ENCODE measurements at regions not wholly inside any gene's neighbourhood (a gene's known extent, or its start where the extent isn't known, plus 50 kb on each side); places are given as distances from the start of the nearest gene placed in this dataset.

- DNase-seq: no peak
These were observed 95.1 kb upstream of the LINGO1 start for GRCh38 chr15:77727635-77728304.

GRCh38 chr15:77724715-77725114, 92.0 kb upstream of the LINGO1 start:
- no peak for DNase-seq

GRCh38 chr15:77723756-77724155, 91.0 kb upstream of the LINGO1 start:
- no peak for DNase-seq

GRCh38 chr15:77722759-77723460, 90.2 kb upstream of the LINGO1 start:
- no peak for DNase-seq

- peak in 2 of 3 experiments; percentile 30 to 40 for DNase-seq
These were observed 89.3 kb upstream of the LINGO1 start for GRCh38 chr15:77721963-77722362.

- DNase-seq: peak in 2 of 3 experiments; percentile 36 to 67
These were observed 87.9 kb upstream of the LINGO1 start for GRCh38 chr15:77720655-77721054.

- peak in 2 of 3 experiments; percentile 35 to 67 for DNase-seq
These were observed 87.5 kb upstream of the LINGO1 start for GRCh38 chr15:77720173-77720572.

GRCh38 chr15:77719450-77719849, 86.7 kb upstream of the LINGO1 start:
- DNase-seq: no peak

GRCh38 chr15:77717333-77717990, 84.8 kb upstream of the LINGO1 start:
- no peak for DNase-seq

- DNase-seq: peak in 2 of 3 experiments; percentile 53 to 83
These were observed 84.1 kb upstream of the LINGO1 start for GRCh38 chr15:77716632-77717332.

GRCh38 chr15:77715860-77716259, 83.1 kb upstream of the LINGO1 start:
- peak in 1 of 3 experiments; percentile 34 for DNase-seq

GRCh38 chr15:77715051-77715450, 82.3 kb upstream of the LINGO1 start:
- no peak for DNase-seq

GRCh38 chr15:77714555-77714954, 81.8 kb upstream of the LINGO1 start:
- no peak for DNase-seq

GRCh38 chr15:77714023-77714422, 81.3 kb upstream of the LINGO1 start:
- DNase-seq: no peak

GRCh38 chr15:77713281-77713680, 80.6 kb upstream of the LINGO1 start:
- no peak for DNase-seq

- no peak for DNase-seq
These were observed 79.7 kb upstream of the LINGO1 start for GRCh38 chr15:77712438-77712837.

GRCh38 chr15:77710637-77711036, 77.9 kb upstream of the LINGO1 start:
- DNase-seq: no peak

- peak in 2 of 3 experiments; percentile 56 to 81 for DNase-seq
These were observed 77.5 kb upstream of the LINGO1 start for GRCh38 chr15:77710206-77710605.

- DNase-seq: no peak
These were observed 76.6 kb upstream of the LINGO1 start for GRCh38 chr15:77709135-77709886.

GRCh38 chr15:77706482-77707244, 74.0 kb upstream of the LINGO1 start:
- peak in 2 of 3 experiments; percentile 53 to 67 for DNase-seq

GRCh38 chr15:77702211-77702957, 69.7 kb upstream of the LINGO1 start:
- DNase-seq: no peak
